Mucosa of descending colon (tissue), 3 donors: ENCODE measurements at regions not wholly inside any gene's neighbourhood (a gene's known extent, or its start where the extent isn't known, plus 50 kb on each side); places are given as distances from the start of the nearest gene placed in this dataset.

ENCODE experiments used
- ATAC-seq: fragments of 200-7000 bp; cut with Tn5 transposase; one replicate; pipeline ENCODE4 v1.9.1; 2020; ENCODE audit warnings: mild to moderate bottlenecking, moderate library complexity
- DNase-seq, 3 donors: peaks; one replicate each; pipeline ENCODE4 v3.0.0-alpha.2; 2020
- H3K36me3 ChIP-seq: fragments of 200-600 bp; one replicate; pipeline ENCODE4 v1.8.0; 2021; ENCODE audit warnings: low read depth, mild to moderate bottlenecking
- H3K4me1 ChIP-seq: fragments of 200-600 bp; one replicate; pipeline ENCODE4 v1.8.0; 2021; ENCODE audit warnings: low read depth, mild to moderate bottlenecking
- H3K4me3 ChIP-seq: fragments of 200-600 bp; one replicate; pipeline ENCODE4 v1.8.0; 2021; ENCODE audit warnings: mild to moderate bottlenecking
- H3K9me3 ChIP-seq: fragments of 200-600 bp; one replicate; pipeline ENCODE4 v1.8.0; 2021; ENCODE audit warnings: mild to moderate bottlenecking
- intact Hi-C, 2 donors: fragments of 100-400 bp; cut with DNase I in 1 of 2; cut with micrococcal nuclease in 1 of 2; formaldehyde crosslinking; loops; one replicate each; pipeline versions ENCODE4 v1.11.0 to v1.11.1; 2022; cut with DNase I, micrococcal nuclease
- TF ChIP-seq, protein P1 (sequence below): fragments of 200-600 bp; IDR thresholded peaks from one replicate; pipeline ENCODE4 v1.8.0; 2022; ENCODE audit warnings: antibody characterized with exemption, mild to moderate bottlenecking
- donor health status: DM: no; HTN: no; CAD: no; lungs with moderate emphysema.
- donor health status: DM: no; HTN: no; CAD: no.
- donor health status: DM: no; HTN: yes; CAD: no.

DNA sequence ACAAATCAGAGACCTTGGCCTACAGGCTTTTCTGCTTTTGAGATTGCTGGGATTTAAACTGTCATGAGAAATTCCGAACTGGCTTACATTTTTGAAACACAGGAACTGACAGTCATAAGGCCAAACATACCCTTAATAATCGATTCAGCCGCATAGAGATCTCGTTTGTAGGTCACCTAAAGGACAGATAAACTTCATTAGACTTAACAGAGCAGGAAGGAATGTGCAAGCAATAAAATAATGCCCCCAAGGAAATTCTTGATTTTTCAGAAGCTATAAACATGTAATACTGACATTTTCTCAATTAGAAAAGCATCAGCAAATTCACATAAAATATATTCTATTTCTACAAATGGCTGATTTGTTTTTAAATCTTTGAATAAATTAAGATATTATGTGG lies 120.0 kb downstream of the CRPPA start:
- TF ChIP-seq, protein P1, sequence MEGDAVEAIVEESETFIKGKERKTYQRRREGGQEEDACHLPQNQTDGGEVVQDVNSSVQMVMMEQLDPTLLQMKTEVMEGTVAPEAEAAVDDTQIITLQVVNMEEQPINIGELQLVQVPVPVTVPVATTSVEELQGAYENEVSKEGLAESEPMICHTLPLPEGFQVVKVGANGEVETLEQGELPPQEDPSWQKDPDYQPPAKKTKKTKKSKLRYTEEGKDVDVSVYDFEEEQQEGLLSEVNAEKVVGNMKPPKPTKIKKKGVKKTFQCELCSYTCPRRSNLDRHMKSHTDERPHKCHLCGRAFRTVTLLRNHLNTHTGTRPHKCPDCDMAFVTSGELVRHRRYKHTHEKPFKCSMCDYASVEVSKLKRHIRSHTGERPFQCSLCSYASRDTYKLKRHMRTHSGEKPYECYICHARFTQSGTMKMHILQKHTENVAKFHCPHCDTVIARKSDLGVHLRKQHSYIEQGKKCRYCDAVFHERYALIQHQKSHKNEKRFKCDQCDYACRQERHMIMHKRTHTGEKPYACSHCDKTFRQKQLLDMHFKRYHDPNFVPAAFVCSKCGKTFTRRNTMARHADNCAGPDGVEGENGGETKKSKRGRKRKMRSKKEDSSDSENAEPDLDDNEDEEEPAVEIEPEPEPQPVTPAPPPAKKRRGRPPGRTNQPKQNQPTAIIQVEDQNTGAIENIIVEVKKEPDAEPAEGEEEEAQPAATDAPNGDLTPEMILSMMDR = no peak
- Histone ChIP-seq H3K4me1 (no peaks in the 10 kb centered on the region), H3K4me3 (no peak overlapping the region), H3K9me3 (no peaks in the 10 kb centered on the region), H3K36me3 (no peaks in the 10 kb centered on the region)
- DNase-seq = no peak
- intact Hi-C loops = no loop called here
- ATAC-seq = no peak

DNA sequence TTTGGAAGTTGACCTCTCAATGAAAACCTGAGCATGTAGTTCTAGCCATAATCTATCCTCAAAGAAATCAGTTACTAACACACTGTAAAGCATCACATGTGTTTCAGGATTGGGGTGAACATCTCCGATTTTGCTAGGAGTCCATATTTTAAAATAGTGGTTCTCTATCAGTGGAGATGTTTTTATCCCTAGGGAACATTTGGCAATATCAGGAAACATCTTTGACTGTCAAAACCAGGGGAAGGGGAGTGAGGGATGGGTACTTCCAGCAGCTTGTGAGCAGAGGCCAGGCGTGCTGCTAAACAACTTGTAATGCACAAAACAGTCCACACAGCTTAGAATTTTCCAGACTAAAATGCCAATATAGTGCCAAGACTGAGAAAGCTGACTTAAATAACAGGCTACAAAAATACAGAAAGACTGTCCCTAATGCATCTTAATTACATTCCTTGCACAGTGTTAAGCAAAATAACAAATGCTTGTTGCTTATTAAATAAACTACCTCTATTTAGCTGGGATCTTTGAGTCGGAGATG lies 120.9 kb downstream of the CRPPA start:
- Histone ChIP-seq H3K9me3 (no peaks in the 10 kb centered on the region), H3K4me1 (no peaks in the 10 kb centered on the region), H3K4me3 (no peak overlapping the region), H3K36me3 (no peaks in the 10 kb centered on the region)
- intact Hi-C loops = no loop called here
- DNase-seq (no peak), ATAC-seq (no peak)
- TF ChIP-seq, protein P1 = no peak

DNA sequence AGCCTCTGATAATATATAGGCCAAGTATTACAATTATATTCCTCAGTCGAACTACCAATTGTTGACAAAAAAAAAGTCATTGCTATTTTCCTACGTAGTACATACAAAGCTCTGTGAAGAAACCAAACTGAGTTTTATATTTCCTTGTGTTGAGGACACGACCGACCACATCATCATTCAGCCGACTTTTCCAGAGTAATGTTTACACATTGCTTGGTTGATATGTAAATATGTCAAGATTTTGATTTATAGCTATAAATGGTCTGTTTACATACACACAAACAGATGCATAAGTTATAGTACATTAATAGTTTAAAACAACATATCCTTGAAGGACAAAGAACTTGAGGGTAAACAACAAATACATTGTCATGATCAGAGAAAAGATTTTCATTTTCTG lies 121.5 kb downstream of the CRPPA start:
- Histone ChIP-seq H3K4me3 (no peak overlapping the region), H3K4me1 (no peaks in the 10 kb centered on the region), H3K9me3 (no peaks in the 10 kb centered on the region), H3K36me3 (no peaks in the 10 kb centered on the region)
- DNase-seq = no peak
- intact Hi-C loops = no loop called here
- TF ChIP-seq, protein P1 = no peak
- no peak for ATAC-seq

DNA sequence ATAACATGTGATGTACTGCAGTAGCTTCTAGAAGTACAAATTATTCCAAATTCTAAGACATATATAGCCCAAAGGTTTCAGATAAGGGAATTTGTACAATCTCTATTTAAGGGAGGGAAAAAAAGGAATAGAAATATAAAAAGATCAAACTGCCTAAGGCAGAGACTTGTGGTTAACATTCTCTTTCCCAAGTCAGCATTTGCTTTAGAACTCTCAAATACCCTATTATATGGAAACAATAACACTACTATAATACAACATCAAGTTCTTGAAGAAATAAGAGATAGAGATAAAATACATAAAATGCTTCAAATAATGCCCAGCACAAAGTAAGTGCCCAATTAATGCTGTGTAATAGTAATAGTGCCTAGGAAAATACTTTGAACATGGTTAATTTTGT lies 123.1 kb downstream of the CRPPA start:
- DNase-seq = no peak
- no peaks in the 10 kb centered on the region for H3K4me1 ChIP-seq
- ATAC-seq = no peak
- H3K4me3 ChIP-seq = no peak overlapping the region
- intact Hi-C loops = no loop called here
- TF ChIP-seq, protein P1 = no peak
- H3K9me3 ChIP-seq = no peaks in the 10 kb centered on the region
- no peaks in the 10 kb centered on the region for H3K36me3 ChIP-seq

DNA sequence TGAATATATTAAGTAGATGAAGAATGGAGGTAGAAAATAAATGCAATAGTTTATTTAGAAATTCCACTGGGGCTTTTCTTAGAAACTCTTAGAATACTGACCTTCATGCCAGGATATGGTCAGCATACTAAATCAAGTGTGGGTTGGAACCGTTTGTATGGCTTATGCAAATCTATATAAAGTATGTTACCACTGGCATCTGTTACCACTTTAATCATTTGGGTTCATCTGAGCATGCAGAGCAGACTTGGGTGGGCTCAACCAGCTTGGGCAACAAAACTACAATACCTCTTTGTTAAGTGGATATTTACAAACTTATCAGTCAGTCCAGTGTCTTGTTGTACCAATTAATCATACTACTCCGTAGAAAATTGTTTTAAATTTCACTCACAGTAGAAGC lies 125.8 kb downstream of the CRPPA start:
- intact Hi-C loops = no loop called here
- TF ChIP-seq, protein P1 = no peak
- no peaks in the 10 kb centered on the region for H3K9me3 ChIP-seq
- no peaks in the 10 kb centered on the region for H3K4me1 ChIP-seq
- H3K4me3 ChIP-seq = no peak overlapping the region
- DNase-seq (no peak), ATAC-seq (no peak)
- H3K36me3 ChIP-seq = no peaks in the 10 kb centered on the region
